GM18498 (cell line): ENCODE measurements at regions not wholly inside any gene's neighbourhood (a gene's known extent, or its start where the extent isn't known, plus 50 kb on each side); places are given as distances from the start of the nearest gene placed in this dataset.
"Not testable (repeated sequence)": the region's sequence is repeated elsewhere in the genome, so short reads cannot be mapped to it uniquely, and the experiment has no call there.

Source experiments
- ATAC-seq: cut with Tn5 transposase; IDR thresholded peaks from one replicate; pipeline ENCODE4 v1.9.1; 2021; ENCODE audit warnings: mild to moderate bottlenecking, moderate library complexity; ENCODE audit not compliant: unreplicated experiment

DNA sequence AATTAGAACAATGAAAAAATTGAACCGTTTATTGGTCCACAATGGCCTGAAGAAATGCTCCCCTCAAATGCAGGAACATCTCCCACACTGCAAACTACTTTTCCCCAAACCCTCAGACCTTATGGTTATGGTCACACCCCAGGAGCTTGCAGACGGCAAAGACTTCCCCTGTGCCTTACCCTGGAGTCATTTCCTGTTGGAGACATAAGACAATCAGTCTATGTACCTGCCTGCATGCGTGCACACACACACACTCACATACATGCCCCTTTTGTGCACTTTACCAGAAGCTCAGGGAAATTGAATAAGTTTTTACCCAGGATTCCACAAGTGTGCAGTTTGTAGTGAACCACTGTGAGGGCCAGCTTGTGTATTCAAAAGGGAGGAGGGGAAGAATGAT lies 281.9 kb upstream of the CELF4 start:
- no peak for ATAC-seq

DNA sequence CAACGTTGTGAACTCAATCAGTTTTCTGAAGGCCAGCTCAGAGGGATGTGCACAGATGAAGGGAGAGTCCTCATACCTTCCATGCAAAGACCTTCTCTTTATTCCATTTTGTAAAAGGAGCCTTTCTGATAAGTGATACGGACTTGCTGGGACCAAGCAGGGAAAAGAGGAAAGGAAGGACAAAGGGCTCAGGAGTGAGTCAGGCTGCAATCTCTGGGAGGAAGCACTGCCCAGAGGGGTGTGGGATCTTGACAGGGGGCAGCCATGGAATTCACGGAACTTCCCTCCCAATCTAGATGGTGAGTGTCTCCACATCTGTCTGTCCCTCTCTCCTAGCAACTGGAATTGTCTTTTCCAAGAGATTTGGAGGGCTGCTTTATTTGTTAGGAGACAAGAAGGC lies 281.4 kb upstream of the CELF4 start:
- ATAC-seq = no peak

DNA sequence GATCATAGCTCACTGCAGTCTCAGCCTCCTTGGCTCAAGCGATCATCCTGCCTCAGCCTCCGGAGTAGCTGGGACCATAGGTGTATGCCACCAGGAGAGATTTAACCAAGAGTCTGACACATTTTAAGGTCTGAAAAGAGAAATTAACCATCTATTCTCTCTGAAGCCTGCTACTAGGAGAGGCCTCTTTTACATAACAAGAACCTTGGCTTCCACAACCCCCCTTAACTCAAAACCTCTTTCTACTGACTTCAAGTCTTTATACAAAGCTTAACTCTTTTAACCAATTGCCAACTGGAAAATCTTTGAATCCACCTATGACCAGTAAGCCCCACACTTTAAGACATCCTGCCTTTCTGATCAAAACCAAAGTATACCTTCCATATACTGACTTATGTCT lies 279.9 kb upstream of the CELF4 start:
- no peak for ATAC-seq

DNA sequence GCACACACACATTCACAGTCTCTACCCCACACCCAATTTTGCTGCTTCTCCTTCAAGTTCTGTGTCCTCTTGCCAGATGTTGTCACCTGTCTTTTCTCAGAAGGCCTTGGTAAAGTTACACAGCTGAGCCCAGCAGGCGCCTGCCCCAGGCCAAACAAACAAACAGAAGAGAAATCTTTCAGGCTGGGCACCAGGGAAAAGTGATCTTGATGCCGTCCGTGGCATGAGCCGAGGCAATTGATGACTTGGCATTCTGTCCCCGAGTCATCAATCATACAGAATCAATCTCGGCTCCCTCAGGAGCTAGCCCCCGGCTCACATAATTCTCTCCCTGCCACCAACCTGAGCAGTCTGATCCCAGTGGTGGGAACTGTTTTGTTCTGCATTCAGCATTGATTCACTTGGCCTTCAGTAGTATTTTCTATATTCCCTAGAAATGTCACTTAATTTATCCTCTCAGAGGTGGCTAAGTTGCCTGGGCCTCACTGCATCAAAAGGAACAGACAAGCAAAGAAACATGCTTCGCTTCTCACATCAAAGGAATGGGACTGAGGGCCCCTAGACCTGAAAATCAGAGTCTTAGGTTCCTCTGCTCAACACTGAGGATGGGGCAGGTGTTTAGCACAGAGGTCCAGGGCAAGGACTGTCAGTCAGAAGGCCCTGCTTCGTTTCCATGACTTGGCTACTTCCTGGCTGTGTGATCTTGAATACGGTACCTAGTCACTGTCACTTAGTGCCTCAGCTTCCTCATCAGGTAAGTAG lies 278.8 kb upstream of the CELF4 start:
- ATAC-seq = no peak

DNA sequence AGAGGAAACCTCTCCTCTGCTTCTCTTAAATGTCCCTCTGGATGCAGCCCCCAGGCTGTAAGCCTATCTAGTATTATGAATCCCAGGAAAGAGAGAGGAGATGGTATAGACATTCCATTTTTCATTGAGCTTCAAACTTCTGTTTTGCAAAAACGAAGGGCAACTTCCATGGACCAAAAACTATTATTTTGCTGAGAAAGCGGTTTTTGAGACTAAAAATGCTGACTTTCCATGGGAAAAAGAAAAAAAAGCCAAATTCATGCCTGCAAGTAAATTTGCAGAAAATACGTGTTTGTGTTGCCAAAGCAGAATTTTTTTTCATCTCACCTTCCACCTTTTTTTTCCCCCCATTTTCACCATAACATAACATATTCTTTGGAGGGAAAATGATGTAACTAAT lies 272.5 kb upstream of the CELF4 start:
- ATAC-seq = no peak

DNA sequence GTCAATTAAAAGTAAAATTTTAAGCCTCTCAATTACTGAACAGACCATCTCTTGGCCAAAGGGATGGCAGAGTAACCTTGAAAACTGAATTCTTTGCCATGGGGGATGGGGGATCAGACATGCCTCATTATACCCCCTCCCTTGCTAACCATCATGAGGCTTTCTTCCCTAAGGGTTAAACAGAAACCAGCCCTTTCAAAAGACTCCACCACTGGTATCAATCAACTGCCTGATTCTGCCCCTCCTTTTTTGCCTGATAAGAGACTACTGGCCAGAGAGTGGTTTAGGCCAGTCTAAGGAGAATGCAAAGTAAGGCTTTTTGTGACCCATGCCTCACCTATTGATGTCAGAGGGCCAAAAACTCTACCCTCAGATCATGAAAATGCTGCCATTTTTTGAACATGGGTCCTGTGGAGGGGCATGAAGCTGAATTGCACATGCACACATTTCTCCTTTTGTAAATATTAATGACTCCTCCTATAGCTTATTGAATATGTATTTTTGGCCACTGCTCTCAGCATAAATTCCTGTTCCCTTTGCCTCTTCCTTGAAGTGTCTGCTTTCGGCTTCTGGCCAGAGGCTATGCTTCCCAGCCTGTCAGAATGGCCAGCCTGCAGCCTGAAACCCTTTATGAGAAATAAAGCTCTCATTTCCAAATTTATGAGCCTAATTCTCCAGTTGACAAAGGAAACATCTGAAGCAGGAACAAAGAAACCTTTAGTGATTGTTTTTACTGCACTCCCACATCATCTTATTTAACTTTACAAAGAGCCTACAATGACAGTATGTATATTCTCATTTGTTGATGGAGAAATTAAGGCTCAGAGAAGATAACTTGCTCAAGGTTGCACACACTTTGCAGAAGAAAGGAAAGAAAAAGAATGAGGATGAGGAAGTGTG lies 270.7 kb upstream of the CELF4 start:
- ATAC-seq = no peak

DNA sequence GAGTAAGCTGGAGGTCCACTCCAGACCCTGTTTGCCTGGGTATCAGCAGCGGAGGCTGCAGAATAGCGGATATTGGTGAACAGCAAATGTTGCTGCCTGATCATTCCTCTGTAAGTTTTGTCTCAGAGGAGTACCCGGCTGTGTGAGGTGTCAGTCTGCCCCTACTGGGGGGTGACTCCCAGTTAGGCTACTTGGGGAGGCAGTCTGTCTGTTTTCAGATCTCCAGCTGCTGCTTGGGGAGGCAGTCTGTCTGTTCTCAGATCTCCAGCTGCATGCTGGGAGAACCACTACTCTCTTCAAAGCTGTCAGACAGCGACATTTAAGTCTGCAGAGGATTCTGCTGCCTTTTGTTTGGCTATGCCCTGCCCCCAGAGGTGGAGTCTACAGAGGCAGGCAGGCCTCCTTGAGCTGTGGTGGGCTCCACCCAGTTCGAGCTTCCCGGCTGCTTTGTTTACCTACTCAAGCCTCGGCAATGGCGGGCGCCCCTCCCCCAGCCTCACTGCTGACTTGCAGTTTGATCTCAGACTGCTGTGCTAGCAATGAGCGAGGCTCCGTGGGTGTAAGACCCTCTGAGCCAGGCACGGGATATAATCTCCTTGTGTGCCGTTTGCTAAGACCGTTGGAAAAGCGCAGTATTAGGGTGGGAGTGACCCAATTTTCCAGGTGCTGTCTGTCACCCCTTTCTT lies 266.6 kb upstream of the CELF4 start:
- not testable (repeated sequence) for ATAC-seq

DNA sequence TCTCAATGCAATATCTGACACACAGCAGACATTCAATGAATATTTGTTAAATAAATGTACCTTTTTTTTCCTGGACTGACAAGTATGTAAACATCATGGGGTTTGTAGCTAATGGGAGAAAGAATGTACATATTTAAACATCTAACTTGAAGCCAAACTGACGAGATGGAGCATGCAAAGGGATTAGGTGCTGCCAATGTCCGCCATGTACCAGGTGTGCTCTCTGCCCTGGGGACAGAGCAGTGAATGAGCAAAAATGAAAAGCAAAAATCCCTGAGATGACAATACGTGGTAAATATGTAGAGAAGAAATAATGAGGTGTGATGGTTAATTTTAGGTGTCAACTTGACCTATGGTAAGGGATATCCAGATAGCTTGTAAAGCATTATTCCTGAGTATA lies 247.4 kb upstream of the CELF4 start:
- ATAC-seq = no peak

DNA sequence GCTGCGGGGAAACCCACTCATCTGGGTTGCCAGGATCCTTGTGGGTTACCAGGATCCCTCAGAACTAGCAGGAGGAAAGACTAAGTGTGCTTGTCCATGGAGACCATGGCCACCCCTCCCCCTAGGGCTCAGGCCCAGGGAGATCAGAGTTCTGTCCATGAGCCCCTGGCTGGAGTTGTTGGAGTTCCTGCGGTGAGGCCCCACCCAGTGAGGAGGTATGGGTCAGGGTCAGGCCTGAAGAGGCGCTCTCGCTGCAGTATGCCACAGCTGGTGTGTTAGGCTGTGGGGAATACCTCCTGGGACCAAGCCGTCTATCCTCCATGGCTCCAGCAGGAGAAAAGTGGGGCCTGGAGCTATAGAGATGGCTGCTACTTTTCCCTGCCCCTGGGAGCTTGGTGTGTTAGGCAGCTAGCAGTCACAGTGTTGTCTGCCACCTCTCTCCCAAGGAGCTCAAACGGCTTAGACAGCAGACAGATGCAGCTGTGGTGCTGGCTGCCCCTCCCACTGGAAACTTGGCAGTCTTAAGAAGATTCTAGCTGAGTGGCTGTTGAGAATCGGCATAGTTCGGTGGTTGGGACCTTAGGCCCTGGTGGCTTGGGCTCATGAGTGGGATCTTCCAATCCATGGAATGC lies 240.3 kb upstream of the CELF4 start:
- ATAC-seq = no peak

DNA sequence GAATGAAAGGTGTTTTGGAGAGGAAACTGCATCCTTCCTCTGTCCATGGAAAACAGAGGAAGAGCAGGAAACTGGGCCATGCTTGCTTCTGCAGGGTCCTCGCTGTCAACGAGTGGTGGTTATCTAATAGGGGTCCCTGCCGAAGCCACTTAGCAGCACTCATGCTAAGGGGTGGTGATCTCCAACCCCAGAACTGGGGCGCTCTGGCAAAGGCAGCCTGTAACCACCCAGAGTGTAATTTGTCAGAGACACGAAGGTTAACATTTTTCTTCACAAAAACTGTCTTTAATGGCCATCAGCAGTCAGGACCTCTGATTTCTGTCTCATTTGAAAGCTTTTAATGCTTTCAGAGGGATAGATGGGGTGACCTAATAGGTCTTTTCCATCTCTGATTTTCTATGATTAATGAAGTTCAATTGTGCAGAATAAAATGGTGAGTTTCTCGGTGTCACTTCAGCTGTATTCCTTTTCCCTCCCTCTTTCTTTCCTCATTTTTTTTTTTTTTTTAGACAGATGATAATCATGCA lies 231.3 kb upstream of the CELF4 start:
- no peak for ATAC-seq

DNA sequence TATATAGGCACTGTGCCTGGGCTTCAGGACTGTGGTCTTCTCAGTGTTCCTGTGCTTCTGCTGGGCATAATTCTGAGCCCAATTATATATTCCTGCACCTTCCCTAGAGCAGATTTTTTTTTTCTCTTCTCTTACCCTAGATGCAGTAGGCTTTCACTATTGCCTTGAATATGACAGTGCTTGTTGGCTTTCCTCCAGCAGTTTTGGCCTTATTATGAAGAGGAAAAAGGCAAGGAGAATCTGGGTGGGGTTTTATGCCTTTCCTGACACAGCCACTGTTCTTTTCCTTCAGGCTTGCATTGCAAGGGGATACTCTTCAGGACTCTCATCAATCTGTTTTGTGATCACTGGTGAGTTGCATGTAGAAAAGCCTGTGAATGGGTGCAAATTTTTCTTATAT lies 221.9 kb upstream of the CELF4 start:
- ATAC-seq = no peak

DNA sequence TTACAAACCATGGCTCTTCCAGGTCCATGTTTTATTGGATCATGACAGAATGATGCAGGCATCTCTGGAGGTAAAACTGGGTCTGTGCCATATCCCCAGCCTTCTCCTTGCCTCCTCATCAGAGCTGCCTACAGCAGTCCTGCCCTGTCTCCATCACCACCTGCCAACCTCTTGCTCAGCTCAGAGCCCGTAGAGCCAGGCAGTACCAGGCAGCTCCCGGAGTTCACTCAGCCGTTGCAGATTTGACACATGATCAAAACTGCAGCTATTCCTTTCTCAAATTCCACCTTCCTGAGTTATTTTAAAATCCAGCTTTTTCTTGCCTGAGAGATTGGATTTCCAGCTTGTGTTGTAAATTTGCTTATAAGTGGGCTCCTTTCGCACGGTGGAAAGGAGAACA lies 218.2 kb upstream of the CELF4 start:
- no peak for ATAC-seq

DNA sequence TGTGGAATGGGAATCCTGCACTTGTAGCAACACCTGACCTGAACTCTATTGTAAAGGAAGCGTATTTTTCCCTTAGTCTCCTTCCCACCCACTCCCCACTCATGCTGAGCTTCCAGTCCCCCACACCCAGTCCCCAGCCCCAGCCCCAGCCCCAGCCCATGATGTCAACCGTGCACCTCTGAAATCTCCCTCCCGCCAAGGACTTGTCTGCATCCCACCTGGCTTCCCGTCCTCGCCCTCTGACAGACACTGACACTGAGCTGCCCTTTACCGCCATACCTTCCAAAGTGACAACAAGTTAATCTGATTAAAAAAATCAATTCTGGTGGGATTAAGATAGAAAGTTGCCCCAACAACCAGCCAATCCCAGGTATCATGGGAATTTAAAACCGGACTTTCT lies 213.6 kb upstream of the CELF4 start:
- ATAC-seq = no peak

DNA sequence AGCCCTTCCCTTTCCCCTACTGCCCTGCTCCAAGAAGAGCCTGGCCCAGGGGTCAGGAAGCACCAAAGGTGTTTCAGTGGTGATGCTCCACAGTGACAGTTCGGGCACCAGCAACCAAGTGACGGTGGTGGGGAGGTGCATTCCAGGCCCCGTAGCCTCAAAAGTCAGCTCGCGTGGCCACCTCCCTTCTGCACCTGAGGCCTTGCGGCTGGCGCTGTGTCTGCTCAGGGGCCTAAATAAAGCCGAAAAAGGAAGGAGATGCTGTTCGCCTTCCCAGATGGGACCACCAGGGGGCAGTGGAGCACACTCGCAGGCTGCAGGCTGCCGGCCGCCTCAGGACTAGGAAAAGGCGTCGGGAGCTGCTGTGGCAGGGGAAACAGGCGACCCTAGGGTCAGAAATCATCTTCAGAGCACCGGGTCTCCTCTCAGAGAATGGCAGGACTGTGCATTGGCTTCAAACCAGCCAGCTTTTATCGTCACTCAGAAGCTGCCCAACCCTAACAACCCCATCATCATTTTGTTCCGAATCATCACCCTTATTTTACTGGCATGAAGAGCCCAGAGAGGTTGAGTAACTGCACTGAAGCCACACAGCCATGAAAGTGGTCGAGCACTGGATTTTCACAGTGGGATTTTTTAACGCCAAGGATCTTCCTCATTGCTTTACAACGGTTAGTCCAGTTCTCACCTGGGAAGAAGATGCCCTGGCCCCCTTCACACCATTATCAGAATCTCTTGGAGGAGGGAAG lies 213.0 kb upstream of the CELF4 start:
- peak; percentile 82 for ATAC-seq

DNA sequence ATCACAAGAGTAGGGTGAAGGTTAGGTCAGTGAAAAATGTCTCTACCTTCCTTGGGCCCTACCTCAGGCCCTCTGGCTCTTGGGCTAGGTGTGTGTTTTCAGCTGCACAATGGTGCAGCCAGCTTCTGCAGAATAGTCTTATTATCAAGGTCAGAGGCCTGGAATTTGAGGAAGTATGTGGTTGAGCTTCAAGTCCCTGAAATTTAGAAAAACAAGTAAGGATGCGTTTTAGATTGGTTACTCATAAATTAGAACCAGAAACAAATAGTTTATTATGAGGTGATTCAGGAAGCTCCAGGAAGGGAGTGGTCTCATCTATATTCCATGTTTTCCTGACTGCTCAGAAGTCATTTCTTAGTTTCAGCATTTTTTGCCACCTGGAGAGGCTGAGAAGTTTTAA lies 204.2 kb upstream of the CELF4 start:
- no peak for ATAC-seq

DNA sequence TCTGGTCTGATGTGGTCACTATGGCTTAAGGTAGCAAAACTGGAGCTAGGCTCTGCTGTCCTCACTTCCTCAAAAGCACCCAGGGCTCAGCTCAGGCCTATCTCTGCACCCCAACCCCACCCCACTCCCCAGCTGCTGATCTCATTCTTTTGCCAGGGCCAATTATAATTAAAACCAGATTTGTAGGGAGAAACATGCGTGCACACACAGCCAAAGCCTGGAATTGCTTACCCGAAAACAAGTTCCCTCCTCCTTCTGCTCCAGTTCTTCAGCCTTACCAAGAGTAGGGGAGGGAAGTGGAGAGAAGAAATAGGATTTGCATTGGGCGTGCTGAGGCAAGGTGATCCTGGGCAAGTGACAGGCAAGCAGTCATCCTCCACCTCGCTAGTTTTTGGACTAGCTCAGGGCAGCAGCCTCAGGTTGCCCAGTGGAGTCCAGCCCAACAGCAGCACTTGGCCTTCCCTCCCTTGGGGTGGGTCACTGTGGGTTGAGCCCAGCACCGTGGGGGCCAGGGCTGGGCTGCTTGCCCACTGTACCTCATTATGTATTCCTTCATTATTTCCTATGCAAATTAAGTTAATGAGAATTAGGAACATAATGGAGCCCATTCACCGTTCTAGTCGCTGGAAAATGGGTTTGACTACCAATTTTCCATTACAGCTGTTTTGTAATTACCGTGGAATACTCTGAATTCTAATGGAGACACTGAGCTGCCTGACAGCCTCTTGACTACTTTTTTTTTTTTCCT lies 199.1 kb upstream of the CELF4 start:
- no peak for ATAC-seq

DNA sequence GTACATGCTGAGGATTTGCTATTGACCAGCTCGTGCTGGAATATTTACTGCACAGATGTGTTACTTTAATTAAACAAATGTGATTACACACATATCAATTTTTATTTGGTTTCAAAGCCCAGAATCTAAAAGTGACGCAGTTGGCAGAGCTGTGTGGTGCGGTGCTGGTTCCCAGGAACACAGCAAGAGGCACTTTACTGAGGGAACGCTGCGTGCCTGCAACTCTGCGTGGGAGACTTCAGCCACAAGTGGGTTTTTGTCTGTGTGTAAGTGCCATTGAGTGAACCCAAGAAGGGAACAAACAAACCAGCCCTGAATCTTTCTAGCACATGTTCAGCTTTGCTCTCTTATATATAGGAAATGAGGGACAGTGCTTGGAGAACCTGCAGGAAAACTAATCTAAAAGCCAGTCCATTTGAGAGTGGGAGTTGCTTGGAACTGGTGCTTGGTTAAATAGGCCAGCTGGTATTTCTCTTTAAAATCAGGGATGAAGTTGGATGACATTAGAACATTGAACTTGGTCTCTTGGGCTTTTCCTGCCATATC lies 196.6 kb upstream of the CELF4 start:
- ATAC-seq = no peak

DNA sequence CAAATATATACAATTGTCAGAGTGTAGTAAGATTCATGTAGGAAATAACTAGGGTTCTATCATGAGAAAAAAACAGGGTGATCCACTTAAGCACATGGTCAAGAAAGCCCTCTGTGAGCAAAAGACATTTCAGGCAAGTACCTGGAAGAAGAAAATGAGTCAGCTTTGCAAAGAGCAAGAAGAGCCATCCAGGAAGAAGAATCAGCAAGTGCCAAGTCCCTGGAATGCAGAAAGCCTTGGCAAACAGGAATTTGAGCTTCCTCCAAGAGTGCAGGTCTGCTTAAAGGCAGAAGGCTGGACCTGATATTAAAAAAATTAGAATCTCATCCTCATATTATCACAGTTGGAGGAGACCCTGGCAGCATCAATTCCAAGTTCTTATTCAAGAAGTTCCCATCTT lies 188.5 kb upstream of the CELF4 start:
- no peak for ATAC-seq

DNA sequence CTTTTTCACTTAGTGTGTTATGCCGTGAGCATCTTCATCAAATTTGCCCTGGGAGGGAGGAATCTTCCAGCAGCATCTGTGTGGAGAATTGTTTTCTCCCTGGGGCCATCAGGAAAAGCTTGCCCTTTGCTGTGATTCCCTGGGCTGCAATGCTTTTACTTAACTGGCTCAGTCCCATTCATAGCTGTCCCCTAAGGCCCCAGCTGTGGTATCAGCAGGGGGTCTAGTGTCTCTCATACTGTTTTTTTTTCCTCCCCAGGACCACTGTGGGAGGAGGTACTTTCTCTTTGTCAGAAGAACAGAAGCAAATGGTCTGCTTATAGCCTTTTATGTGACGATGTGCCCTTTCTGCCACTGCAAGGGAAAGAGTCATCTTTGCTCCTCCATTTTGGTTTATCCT lies 176.8 kb upstream of the CELF4 start:
- ATAC-seq = no peak
